GM19351 (cell line): ENCODE measurements at regions not wholly inside any gene's neighbourhood (a gene's known extent, or its start where the extent isn't known, plus 50 kb on each side); places are given as distances from the start of the nearest gene placed in this dataset.

Experiments used
- ATAC-seq: cut with Tn5 transposase; IDR thresholded peaks from one replicate; pipeline ENCODE4 v1.9.1; 2021; ENCODE audit warnings: mild to moderate bottlenecking, moderate library complexity; ENCODE audit not compliant: unreplicated experiment

- peak; percentile 78 for ATAC-seq
Observed at GRCh38 chr5:160508780-160509361, 87.2 kb downstream of the PTTG1 start.

DNA sequence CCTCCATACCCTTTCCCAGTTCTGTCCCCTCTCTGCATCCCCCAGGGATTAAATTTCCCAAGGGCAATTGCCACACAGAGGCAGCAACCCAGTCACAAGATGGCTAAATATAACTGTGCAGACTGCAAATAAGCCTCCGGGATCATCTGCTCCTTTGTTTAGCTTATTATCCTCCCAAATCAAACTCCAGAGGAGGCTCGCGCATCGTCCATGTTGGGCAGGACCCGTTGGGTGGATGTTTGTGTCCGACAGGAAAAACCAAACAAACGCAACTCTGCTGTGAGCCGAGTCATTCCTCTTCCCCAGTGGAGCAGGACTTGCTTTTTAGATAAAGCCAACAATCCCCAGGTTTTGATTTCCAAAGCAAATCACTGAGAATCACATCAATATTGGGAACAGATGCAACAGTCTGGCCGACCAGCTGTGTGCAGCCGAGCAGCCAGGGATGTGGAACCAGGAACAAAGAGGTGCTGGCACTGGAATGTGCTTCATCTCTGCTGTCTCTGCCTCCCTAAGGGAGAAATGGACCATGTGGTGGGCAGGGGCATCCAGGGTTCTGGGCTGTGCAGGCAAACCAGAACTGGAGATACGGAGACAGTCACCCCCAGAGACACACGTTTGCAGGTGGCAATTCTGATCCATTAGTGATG lies 89.8 kb downstream of the PTTG1 start:
- no peak for ATAC-seq
